OCI-LY7 (cell line): ENCODE measurements at regions not wholly inside any gene's neighbourhood (a gene's known extent, or its start where the extent isn't known, plus 50 kb on each side); places are given as distances from the start of the nearest gene placed in this dataset.

Source experiments
- BruUV-seq: library from RNA; stranded (reverse); fragments of 400-500 nt; replicated peaks from 2 replicates; lab custom pipeline; 2021; lab: Mats Ljungman, UMichigan
- CTCF ChIA-PET: fragments of 300-600 bp; sonication (Branson Sonifier 250); formaldehyde crosslinking; loops from one replicate; lab custom pipeline; 2022; ENCODE audit warnings: antibody characterized with exemption; ENCODE audit not compliant: unreplicated experiment; lab: Charles Lee
- POLR2A ChIA-PET: fragments of 300-600 bp; sonication (Branson Sonifier 250); formaldehyde crosslinking; loops from one replicate; lab custom pipeline; 2022; ENCODE audit warnings: antibody characterized with exemption; lab: Charles Lee
- DNase-seq: peaks from one replicate; pipeline ENCODE4 v3.0.0-alpha.2; 2015; ENCODE audit warnings: low spot score
- H2AFZ ChIP-seq: fragments of 200-600 bp; sonication (generic), shearing (Covaris generic); 2 replicates; pipeline ENCODE4 v1.6.1; 2014; ENCODE audit warnings: mild to moderate bottlenecking, antibody characterized with exemption, low read length, moderate library complexity
- H3K27ac ChIP-seq: fragments of 200-600 bp; sonication (generic); 2 replicates; pipeline ENCODE4 v1.5.1; 2014; ENCODE audit warnings: mixed run types, low read depth, mild to moderate bottlenecking, moderate library complexity, low read length, inconsistent platforms; ENCODE audit not compliant: poor library complexity, severe bottlenecking
- H3K36me3 ChIP-seq: fragments of 200-600 bp; sonication (generic); 2 replicates; pipeline ENCODE4 v1.6.1; 2014; ENCODE audit warnings: mild to moderate bottlenecking, antibody characterized with exemption, low read length, moderate library complexity, mixed read lengths; ENCODE audit not compliant: insufficient read depth
- H3K4me1 ChIP-seq: fragments of 200-600 bp; sonication (generic); 2 replicates; pipeline ENCODE4 v1.5.1; 2014; ENCODE audit warnings: mild to moderate bottlenecking, low read length; ENCODE audit not compliant: insufficient read depth, poor library complexity, severe bottlenecking
- H3K4me2 ChIP-seq: fragments of 200-600 bp; sonication (generic); 2 replicates; pipeline ENCODE4 v1.6.1; 2014; ENCODE audit warnings: mild to moderate bottlenecking, low read length
- H3K4me3 ChIP-seq: fragments of 200-600 bp; sonication (generic); 2 replicates; pipeline ENCODE4 v1.5.1; 2014; ENCODE audit warnings: mild to moderate bottlenecking, low read depth, low read length; ENCODE audit not compliant: poor library complexity, severe bottlenecking
- H3K79me2 ChIP-seq: fragments of 200-600 bp; sonication (generic); 2 replicates; pipeline ENCODE4 v1.6.1; 2016; ENCODE audit warnings: low read depth, mild to moderate bottlenecking, low read length, moderate library complexity, mixed read lengths; ENCODE audit not compliant: insufficient read depth
- H3K9me2 ChIP-seq: fragments of 200-600 bp; sonication (generic); 2 replicates; pipeline ENCODE4 v1.6.1; 2016; ENCODE audit warnings: mild to moderate bottlenecking, low read length, mixed read lengths; ENCODE audit not compliant: insufficient read depth
- H3K9me3 ChIP-seq: fragments of 200-600 bp; sonication (generic); 2 replicates; pipeline ENCODE4 v1.6.1; 2014; ENCODE audit warnings: mild to moderate bottlenecking, mixed run types, low read length, mixed read lengths
- H4K20me1 ChIP-seq: fragments of 200-600 bp; sonication (generic); 2 replicates; pipeline ENCODE4 v1.6.1; 2014; ENCODE audit warnings: mild to moderate bottlenecking, antibody characterized with exemption, low read length, moderate library complexity, mixed read lengths; ENCODE audit not compliant: insufficient read depth
- CTCF ChIP-seq: fragments of 200-600 bp; sonication (generic); conservative IDR thresholded peaks from 2 replicates; pipeline ENCODE4 v1.5.1; 2014; ENCODE audit warnings: mild to moderate bottlenecking, antibody characterized with exemption, low read length, moderate library complexity, mixed read lengths
- EZH2phosphoT487 ChIP-seq: fragments of 200-600 bp; sonication (generic); IDR thresholded peaks from 2 replicates; pipeline ENCODE4 v1.6.1; 2018; ENCODE audit warnings: low read depth, borderline replicate concordance, mild to moderate bottlenecking, mixed run types, antibody characterized with exemption, low read length, moderate library complexity, mixed read lengths
- intact Hi-C: fragments of 100-400 bp; cut with micrococcal nuclease; formaldehyde crosslinking; loops from one replicate; pipeline ENCODE4 v1.10.0; 2022; ENCODE audit not compliant: unreplicated experiment

DNA sequence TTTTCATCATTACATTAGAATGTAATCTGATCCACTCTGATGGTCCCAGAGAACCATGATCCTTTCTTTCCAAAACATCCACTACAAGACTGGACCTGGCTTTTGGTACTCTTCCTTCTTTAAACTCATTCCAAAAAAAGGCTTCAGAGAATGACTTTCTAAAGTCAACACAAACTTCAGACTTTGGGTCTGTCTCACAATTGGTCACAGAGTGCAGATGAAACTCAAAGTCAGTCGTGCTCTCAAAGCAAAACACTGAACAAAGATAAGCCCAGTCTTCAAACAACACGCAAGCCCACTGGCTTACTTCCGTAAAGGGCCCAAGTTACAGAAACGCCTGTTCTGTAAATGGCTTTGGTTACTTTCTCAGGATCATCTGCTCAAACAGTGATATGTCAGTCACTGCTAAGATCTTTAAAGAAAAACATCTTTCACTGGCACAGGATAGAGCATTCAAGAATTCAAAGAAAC lies 250.9 kb upstream of the MKLN1 start:
- TF ChIP-seq EZH2phosphoT487 (no peak), CTCF (no peak)
- peaks cover 62% of the 10 kb centered on the region for H3K79me2 ChIP-seq
- POLR2A ChIA-PET, result no interaction called here
- H3K9me2 ChIP-seq, result no peaks in the 10 kb centered on the region
- no peak overlapping the region for H3K27ac ChIP-seq
- no peaks in the 10 kb centered on the region; the same call in 1 of the 2 replicates for H3K9me3 ChIP-seq
- CTCF ChIA-PET, result no interaction called here
- H4K20me1 ChIP-seq, result no peaks in the 10 kb centered on the region; the same call in 1 of the 2 replicates
- BruUV-seq, result TSS peak; percentile 6
- no peak overlapping the region for H2AFZ ChIP-seq
- H3K4me2 ChIP-seq, result no peak overlapping the region
- intact Hi-C loops, result no loop called here
- no peak overlapping the region for H3K4me3 ChIP-seq
- DNase-seq, result no peak
- peaks cover 72% of the 10 kb centered on the region for H3K36me3 ChIP-seq
- H3K4me1 ChIP-seq, result peaks cover 9% of the 10 kb centered on the region

DNA sequence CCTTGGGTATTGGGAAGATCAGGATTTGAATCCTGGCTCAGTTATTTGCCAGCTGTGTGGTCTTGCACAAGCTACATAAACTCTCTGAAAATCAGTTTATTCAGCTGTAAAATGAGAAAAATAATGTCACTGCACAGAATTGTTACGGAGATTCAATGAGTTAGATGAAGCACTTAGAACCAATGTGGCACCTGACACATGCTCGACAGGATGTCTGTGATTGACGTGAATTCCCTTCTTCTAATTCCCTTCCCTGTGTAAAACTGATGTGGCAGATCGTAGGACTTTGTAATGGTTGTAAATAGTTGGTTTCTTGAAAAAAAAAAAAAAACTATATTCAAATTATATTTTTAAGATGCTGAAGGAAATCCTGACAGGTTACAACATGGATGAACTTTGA lies 249.9 kb upstream of the MKLN1 start:
- H3K27ac ChIP-seq, result no peak overlapping the region
- BruUV-seq, result no TSS peak
- CTCF ChIA-PET, result no interaction called here
- peaks cover 72% of the 10 kb centered on the region for H3K36me3 ChIP-seq
- no peaks in the 10 kb centered on the region; the same call in 1 of the 2 replicates for H4K20me1 ChIP-seq
- no peaks in the 10 kb centered on the region; the same call in 1 of the 2 replicates for H3K9me3 ChIP-seq
- H3K4me1 ChIP-seq, result peaks cover under 1% of the 10 kb centered on the region
- no peak for DNase-seq
- no peak overlapping the region for H3K4me3 ChIP-seq
- no peaks in the 10 kb centered on the region for H3K9me2 ChIP-seq
- peaks cover 56% of the 10 kb centered on the region; the same call in 1 of the 2 replicates for H3K79me2 ChIP-seq
- intact Hi-C loops, result no loop called here
- POLR2A ChIA-PET, result interaction anchor here (0.9 kb wide), 1 partner anchor 20 kb away, joined by 3 read pairs; no protein-coding TSS in a partner anchor
- H2AFZ ChIP-seq, result no peak overlapping the region
- H3K4me2 ChIP-seq, result no peak overlapping the region
- TF ChIP-seq CTCF (no peak), EZH2phosphoT487 (no peak)

DNA sequence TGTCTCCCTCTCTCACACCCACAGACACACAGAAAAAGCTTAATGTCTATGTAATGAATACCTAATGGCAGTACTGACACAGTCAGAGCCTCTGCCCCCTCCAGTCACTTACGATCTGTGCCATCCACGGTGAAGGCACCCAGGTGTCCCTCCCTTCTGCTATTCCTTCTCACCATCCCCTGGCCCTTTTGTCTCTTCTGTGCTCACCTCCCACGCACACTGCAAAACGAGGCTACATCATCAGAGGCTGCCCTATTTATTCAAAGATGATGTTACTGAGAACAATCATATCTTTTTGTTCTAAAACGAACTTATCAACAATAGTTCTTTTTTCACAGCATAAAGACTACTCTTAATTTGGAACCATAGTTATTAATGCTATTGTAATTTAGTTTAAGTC lies 246.9 kb upstream of the MKLN1 start:
- Histone ChIP-seq H3K79me2 (peaks cover 70% of the 10 kb centered on the region; the same call in 1 of the 2 replicates), H2AFZ (no peak overlapping the region), H3K4me1 (no peaks in the 10 kb centered on the region), H3K9me3 (peaks cover 9% of the 10 kb centered on the region; the same call in 1 of the 2 replicates), H3K9me2 (no peaks in the 10 kb centered on the region), H4K20me1 (no peaks in the 10 kb centered on the region; the same call in 1 of the 2 replicates), H3K4me3 (no peak overlapping the region), H3K4me2 (no peak overlapping the region), H3K36me3 (peaks cover 70% of the 10 kb centered on the region), H3K27ac (no peak overlapping the region)
- intact Hi-C loops, result no loop called here
- BruUV-seq, result no TSS peak
- ChIA-PET POLR2A (no interaction called here), CTCF (no interaction called here)
- TF ChIP-seq CTCF (no peak), EZH2phosphoT487 (no peak)
- no peak for DNase-seq
